CD4-positive, alpha-beta T cell treated with Interleukin-4 for 1 hour (primary cell): ENCODE measurements at regions not wholly inside any gene's neighbourhood (a gene's known extent, or its start where the extent isn't known, plus 50 kb on each side); places are given as distances from the start of the nearest gene placed in this dataset.

Experiments used
- DNase-seq, 2 donors: peaks; one replicate each; pipeline ENCODE4 v3.0.0-alpha.2; 2020 to 2022

DNA sequence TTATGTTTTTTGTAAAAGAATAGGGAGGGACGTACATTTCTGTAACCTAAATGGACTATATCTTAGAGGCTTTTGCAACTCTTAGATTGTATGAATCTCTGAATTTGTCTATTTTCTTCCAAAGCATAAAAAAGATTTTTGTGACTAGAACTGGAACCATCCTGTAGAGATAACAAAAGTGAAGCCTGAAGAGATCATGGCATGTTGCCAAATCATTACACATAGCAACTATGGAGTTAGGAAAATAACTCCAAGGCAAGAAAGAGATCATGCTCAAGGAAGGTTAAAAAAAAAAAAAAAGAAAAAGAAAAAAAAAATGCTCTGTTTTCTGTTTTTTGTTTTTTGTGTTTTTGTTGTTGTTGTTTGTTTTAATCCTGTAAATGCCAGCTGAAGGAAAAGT lies 567.7 kb upstream of the ZWINT start:
- no peak for DNase-seq

GRCh38 chr10:56927701-56928100 lies 566.6 kb upstream of the ZWINT start:
- DNase-seq: no peak

DNA sequence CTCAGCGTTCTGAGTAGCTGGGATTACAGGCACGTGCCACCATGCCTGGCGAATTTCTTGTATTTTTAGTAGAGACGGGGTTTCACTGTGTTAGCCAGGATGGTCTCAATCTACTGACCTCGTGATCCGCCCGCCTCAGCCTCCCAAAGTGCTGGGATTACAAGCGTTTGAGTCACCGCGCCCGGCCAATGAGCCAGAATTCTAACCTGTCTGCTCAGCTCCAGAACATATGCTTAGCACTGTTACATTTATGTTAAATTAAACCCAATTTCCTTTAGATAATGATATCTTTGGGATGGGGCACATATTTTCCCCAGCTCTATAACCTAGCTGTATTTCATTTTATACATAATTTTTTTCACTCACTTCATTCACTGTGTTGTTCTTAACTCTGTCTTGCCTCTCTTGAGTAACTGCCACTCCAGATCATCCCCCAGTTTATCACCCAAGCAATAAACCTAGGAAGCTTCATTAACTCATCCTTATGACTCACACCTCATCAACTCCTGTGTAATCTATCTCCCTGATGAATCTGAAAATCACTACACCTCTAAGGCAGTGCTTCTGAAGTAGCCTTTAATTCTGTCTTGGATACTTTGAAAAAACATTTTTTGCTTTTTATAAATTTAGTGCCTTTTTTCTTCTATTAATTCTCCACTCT lies 559.7 kb upstream of the ZWINT start:
- no peak for DNase-seq

- DNase-seq: no peak
Observed at GRCh38 chr10:56912043-56912442, 551.0 kb upstream of the ZWINT start.

DNA sequence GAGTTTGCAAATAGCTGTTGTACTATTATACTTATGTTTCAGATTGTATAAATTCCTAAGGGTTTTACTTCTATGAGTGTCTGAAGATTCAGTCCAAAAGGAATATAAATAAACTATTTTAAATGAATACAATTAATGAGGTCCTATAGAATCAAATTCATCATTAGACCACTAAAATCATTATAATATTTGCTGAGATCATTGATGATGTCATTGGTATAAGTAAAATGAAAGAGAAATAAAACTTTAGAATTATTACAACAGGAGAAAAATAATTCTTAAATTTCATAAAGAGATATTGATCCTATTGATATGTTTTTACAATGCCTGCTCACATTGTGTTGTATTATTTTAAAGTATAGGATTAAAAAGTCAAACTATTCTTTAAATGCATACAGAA lies 544.0 kb upstream of the ZWINT start:
- no peak for DNase-seq

- DNase-seq: no peak
Observed at GRCh38 chr10:56902554-56902953, 541.5 kb upstream of the ZWINT start.

DNA sequence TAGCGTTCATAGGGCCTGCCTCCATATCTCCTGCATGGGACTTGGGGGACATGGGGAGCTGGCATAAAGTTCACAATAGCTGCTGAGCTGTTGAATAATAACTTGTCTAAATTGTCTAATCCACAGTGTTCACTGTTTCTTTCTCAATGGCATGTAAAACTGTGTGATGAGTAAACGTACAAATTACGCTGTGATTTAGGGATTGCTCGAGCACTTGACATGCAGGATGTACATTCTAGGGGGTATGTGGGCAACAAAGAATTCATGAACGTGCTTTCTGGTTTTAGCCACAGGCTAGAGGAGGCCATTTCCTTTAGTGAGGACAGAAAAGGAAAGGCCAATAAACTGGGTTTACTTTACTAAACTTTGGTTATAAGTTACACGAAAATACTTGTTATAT lies 534.2 kb upstream of the ZWINT start:
- no peak for DNase-seq

DNA sequence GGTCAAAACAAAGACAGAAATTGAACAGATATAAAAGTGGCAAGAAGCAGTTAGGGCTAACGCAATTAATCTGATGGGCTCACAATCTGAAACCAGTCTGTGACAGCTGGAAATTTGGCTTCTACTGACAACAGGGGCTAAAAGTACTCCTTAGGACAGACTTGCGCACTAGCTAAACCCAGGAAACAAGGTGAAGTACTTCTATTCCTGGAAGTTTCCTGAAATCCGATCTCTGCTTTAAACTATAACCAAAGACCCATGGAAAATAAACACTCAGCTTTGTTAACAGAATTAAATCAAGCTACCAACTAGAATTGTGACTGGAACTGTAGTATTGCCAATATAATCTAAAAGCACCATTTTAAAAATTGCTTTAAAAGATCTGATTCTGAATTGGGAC lies 520.2 kb upstream of the ZWINT start:
- DNase-seq: no peak

DNA sequence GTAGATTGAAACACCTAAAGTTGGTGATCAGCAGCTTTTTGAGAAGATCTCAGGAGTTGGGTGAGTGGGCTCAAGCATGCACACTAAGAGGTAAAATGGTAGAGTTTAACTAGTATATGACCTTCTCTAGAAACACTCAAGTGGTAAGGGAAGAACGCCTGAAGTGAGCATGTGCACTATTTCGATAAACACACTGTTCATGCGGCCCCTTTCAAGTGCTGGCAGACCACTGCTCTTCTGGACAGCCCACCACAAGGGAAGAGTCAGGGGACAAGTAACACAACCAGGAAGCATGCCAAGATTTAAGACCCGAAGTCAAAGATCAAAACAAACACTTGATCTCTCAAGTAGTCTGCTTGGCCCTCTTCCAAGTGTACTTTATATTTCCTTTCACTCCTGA lies 519.5 kb upstream of the ZWINT start:
- no peak for DNase-seq

- DNase-seq: no peak
Observed at GRCh38 chr10:56874950-56875349, 513.9 kb upstream of the ZWINT start.

DNA sequence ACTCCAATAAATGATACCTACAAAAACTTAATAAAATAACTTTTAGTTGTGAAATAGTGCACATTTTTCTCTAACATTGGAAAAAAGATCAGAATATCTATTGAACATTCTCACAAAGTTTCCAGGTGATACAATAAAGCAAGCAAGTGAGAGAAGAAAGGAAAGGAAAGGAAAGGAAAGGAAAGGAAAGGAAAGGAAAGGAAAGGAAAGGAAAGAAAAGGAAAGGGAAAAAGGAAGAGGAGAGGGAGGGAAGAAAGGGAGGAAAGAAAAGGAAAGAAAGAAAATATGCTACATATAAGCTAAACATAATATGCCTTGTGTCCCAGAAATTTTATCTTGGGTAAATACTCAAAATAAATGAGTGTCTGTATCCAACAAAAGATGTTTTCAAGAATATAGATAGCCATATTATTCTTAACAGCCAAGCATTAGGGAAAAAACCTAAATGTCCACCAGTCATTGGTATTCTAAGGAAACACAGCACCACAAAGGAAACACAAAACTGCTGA lies 510.2 kb upstream of the ZWINT start:
- no peak for DNase-seq

DNA sequence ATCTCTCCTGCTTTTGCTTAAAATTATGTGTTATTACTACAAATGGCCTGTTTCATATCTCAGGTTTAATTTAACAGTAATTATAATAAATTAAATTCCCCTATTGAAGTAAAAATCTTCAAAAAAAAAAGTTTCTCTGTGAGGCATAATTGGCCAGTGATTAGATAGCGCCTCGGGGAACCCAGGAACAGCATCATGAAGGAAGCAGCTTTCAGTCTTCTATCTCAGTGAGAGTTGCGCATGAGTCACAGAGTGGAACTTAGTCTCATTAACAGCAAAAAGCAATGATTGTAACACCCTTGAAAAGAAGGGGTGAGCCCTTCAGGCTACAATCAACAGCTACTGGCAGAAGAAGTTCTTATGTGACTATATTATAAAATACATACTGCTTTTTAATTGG lies 506.2 kb upstream of the ZWINT start:
- no peak for DNase-seq

GRCh38 chr10:56856569-56856968 lies 495.5 kb upstream of the ZWINT start:
- DNase-seq: no peak

GRCh38 chr10:56844978-56845529 lies 484.0 kb upstream of the ZWINT start:
- DNase-seq: no peak

- DNase-seq: no peak
Observed at GRCh38 chr10:56836659-56837058, 475.6 kb upstream of the ZWINT start.

DNA sequence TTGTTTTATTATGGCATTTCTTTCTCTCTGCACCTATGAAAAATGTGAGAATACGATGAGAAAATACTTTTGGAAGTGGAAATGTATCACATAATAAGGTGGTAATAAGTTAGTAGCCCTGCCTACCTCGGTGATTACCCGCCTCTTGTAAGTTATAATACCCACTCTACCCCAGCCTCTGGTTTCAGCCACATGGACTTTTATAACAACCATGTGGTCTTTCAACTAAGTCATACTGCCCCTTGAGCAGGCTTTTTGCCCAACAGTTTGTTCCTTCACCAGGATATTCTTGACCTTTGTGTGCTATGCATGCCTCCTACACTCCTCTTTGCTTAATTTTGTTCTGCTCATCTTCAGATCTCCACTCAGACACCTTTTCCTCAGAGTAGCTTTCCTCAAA lies 470.6 kb upstream of the ZWINT start:
- no peak for DNase-seq

GRCh38 chr10:56823849-56824248 lies 462.8 kb upstream of the ZWINT start:
- no peak for DNase-seq

DNA sequence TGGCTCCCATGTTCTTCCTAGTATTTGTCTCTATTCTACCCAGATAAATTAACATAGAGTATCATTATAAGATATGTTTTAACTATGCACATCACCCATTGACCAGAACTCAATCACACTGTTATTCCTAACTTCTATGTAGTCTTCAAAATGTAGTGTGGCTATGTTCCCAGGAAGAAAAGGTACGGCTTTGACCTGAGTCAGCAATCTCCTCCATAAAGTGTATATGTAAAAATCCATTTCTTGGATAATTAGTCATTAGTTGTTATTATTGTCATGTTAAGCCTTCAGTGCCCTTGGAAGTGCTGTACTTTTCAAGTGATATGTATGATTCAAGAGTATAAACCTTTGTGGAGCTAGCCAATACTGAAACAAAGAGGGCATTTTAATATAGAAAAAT lies 444.0 kb upstream of the ZWINT start:
- no peak for DNase-seq

GRCh38 chr10:56785292-56785691 lies 424.2 kb upstream of the ZWINT start:
- no peak for DNase-seq

GRCh38 chr10:56782503-56782902 lies 421.4 kb upstream of the ZWINT start:
- DNase-seq: no peak

- DNase-seq: no peak
Observed at GRCh38 chr10:56771343-56771742, 410.3 kb upstream of the ZWINT start.

DNA sequence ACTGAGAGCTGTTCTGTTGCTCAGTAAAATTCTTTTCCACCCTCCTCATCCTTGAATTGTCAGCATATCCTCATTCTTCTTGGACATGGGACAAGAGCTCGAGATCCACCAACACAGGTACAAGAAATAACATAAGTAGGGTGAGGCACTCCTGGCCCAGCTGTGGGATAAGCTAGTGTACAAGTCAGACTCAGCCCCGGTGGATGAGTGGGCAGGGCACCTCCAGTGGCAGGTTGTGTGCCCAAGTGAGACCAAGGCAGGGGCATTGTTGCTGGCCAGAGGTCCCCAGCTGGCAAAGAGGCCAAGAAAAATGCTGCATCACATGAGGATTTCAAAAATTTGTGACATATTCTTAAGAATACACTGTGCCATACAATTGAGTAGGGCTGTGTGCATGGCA lies 402.0 kb upstream of the ZWINT start:
- DNase-seq: no peak

DNA sequence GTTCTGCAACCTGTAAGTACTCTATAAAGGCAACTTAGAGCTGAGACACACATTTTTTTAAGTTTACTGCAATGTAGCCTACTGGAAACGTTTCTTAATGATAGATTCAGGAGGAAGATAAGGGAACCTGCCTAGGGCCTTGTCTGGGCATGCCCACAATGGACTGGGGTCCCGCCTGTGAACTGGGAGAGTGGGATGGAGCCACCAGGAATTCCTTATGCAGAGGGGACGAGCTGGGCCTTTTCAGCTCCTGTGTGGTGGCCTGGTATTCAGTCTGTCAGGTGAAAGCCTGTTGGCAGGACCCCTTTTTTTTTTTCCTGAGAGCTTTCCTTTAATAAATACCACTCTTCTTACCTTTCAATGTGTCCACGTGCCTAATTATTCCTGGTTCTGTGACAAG lies 384.4 kb upstream of the ZWINT start:
- DNase-seq: no peak

DNA sequence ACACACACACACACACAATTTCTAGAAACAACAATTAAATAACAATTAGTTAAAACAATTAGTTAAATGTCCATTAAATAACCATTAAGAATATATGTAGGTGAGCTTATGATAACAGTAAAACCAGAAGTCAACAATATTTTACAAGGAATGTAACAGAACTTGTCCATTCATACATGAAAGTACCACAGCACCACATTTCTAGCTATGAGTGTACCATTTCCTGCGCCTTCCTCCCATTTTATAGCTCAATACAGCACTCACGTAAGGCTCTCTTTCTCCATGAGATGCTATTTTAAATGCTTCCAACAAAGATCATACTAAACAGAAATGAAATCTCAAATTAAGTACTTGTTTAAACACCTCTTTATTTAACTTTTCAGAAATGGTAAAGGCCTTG lies 367.3 kb upstream of the ZWINT start:
- no peak for DNase-seq

DNA sequence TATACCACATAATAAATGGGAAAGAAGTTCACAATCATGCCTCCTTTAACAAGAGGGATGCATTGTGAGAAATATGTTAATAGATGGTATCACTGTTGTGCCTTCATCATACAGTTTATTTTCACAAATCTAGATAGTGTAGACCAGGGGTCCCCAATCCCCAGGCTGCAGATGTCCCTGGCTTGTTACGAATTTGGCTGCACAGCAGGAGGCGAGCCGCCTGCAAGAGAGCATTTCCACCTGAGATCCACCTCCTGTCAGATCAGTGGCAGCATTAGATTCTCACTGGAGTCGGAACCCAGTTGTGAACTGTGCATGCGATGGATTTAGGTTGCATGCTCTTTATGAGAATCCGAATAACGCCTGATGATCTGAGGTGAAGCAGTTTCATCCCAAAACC lies 361.9 kb upstream of the ZWINT start:
- DNase-seq: no peak
